ENCODE measurements at regions not wholly inside any gene's neighbourhood (a gene's known extent, or its start where the extent isn't known, plus 50 kb on each side); places are given as distances from the start of the nearest gene placed in this dataset.

GRCh38 chr20:10863337-10864060 lies 189.7 kb upstream of the JAG1 start:
- DNase-seq (ENCODE audit: low read depth in 2 of 2) = no peak

DNA sequence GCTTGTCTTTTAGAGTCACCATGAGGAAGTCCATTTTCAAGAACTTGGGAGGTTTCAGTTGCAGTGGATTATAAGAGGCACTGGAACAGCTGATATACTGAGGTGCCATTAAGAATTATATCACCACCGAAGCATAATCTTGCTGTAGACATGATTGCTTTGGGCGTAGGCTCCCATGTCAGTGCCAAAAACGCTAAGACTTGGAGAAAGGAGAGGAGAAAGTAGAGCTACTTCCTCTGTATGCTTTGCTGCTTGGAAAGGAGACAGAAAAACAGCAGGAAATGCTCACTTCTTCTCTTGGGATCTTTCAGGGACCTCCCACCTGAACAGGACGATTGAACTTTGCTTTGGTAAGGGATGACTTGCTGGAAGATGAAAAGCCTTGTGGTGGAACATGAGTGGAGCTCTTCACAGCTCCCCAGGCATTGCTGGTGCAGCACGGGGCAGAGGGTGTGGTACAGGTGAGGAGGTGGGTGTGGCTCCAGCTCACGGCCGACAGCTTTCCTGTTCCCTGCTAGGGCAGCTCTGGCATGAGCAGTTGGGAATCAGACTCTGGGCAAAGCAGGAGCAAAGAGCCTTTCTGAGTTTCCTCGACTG lies 190.4 kb upstream of the JAG1 start:
- no peak for DNase-seq (ENCODE audit: low read depth in 2 of 2)

DNA sequence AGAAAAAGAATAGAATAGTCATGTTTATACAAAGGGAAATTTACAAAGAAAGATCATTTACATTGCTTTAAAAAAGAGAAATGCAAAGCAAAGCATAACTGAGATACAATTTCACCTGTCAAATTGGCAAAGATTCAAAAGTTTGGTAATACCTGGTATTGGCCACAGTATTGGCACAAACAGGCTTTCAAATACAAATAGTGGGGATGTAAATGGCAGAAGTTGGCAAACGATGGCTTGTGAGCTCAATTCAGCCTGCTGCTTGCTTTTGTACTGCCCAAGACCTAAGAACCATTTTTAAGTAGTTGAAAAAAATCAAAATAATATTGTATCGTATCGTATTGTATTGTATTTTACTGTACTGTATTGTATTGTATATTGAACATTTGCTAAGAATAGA lies 194.5 kb upstream of the JAG1 start:
- no peak for DNase-seq (ENCODE audit: low read depth in 2 of 2)

- no peak for DNase-seq (ENCODE audit: low read depth in 2 of 2)
These were observed 199.2 kb upstream of the JAG1 start for GRCh38 chr20:10873026-10873425.

- DNase-seq (ENCODE audit: low read depth in 2 of 2) = no peak
These were observed 201.9 kb upstream of the JAG1 start for GRCh38 chr20:10875653-10876052.

DNA sequence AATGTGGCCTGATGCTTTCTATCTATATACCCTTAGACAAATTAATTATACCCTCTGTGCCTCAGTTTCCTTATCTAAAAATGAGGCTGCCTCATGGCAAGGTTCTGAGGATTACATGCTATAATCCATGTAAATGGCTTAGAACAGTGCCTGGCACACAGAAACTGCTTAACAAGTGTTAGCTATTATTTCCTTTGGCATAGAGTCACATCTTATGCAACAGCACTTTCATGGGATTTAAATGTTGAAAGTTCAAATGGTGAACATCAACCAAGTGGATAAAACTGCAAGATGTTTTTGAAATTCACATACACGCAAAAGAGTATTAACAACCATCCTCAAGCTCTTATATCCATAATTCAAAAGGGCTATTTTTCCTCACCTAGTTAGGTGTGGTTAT lies 202.8 kb upstream of the JAG1 start:
- DNase-seq (ENCODE audit: low read depth in 2 of 2) = no peak

DNA sequence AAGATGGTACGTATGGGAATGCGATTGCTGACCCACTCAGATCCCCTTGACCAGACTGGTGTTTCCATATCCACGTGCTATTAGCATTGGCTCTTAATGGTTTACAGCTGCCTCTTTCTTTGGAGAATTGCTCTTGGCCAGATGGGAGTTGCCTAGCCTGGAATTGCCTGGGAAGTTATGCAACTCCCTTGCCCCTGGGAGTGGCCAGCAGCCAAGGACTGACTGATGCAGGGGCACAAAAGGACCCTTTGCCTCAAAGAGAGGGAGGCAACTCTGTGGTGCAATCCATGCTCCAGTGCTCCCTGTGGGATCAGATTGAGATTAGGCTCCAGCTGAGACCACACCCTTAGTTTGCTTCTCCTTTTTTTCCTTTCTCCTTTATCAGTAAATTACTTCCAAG lies 203.5 kb upstream of the JAG1 start:
- no peak for DNase-seq (ENCODE audit: low read depth in 2 of 2)

- DNase-seq (ENCODE audit: low read depth in 2 of 2) = no peak
These were observed 209.4 kb upstream of the JAG1 start for GRCh38 chr20:10883166-10883565.

GRCh38 chr20:10893321-10893720 lies 219.5 kb upstream of the JAG1 start:
- no peak for DNase-seq (ENCODE audit: low read depth in 2 of 2)

DNA sequence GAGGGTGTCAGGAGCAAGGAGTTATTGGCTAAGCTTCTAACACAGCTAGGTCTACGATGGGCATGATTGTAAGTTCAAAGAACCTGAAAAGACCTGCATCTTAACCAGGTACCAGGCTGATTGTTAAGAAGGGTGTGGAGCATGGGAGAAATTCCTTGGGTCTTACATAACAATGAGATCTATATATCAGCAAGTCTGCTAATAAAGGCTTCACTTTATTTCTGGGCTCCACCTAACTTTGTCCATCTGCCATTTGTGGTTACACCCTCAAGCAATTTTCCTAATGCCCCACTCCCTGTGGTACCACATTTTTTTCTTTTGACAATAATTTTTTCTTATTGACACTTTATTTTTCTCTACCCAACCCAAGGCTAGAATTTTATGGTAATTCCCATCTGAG lies 223.5 kb upstream of the JAG1 start:
- no peak for DNase-seq (ENCODE audit: low read depth in 2 of 2)

DNA sequence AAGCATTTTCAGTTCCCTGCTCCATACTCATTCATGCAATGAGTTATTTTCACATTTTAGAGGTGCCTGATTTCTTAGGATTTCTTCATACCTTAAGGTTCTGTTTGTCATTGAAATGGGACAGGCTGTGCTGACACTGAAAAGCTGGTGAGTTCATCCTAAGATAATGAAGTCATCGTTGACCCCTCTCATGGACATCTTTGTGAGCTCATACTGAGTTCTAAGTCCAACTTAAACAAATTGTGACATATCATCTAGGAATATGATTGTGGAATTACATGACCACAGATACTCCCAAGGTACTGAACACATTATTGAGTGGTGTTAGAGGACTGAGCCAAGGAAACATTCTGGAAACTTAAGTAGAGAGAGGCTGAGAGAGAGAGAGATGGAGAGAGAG lies 224.8 kb upstream of the JAG1 start:
- DNase-seq (ENCODE audit: low read depth in 2 of 2) = no peak

GRCh38 chr20:10902174-10902573 lies 228.4 kb upstream of the JAG1 start:
- no peak for DNase-seq (ENCODE audit: low read depth in 2 of 2)

- DNase-seq (ENCODE audit: low read depth in 2 of 2) = no peak
These were observed 228.9 kb upstream of the JAG1 start for GRCh38 chr20:10902576-10903282.

GRCh38 chr20:10906834-10907233 lies 233.0 kb upstream of the JAG1 start:
- DNase-seq (ENCODE audit: low read depth in 2 of 2) = no peak

GRCh38 chr20:10909803-10910202 lies 236.0 kb upstream of the JAG1 start:
- no peak for DNase-seq (ENCODE audit: low read depth in 2 of 2)

- DNase-seq (ENCODE audit: low read depth in 2 of 2) = no peak
These were observed 236.9 kb upstream of the JAG1 start for GRCh38 chr20:10910535-10911178.

- no peak for DNase-seq (ENCODE audit: low read depth in 2 of 2)
These were observed 237.5 kb upstream of the JAG1 start for GRCh38 chr20:10911298-10911697.

DNA sequence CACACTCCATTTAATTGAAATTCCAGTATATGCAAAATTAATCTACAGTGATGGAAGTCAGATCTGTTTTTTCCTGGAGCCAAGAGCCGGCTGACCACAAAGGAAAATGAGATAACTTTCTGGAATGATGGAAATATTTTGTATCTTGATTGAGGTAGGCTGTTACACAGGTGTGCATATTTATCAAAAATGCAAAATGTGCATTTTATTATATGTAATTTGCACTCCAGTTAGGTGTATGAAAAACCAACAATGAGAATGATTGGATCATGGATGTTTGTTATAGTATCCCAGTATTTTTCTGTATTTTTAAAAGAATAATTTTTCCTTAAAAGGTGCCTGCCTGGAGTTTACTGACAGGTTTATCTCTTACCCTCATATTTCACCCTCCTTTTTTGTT lies 242.0 kb upstream of the JAG1 start:
- no peak for DNase-seq (ENCODE audit: low read depth in 2 of 2)

GRCh38 chr20:10916312-10916711 lies 242.5 kb upstream of the JAG1 start:
- DNase-seq (ENCODE audit: low read depth in 2 of 2) = no peak

DNA sequence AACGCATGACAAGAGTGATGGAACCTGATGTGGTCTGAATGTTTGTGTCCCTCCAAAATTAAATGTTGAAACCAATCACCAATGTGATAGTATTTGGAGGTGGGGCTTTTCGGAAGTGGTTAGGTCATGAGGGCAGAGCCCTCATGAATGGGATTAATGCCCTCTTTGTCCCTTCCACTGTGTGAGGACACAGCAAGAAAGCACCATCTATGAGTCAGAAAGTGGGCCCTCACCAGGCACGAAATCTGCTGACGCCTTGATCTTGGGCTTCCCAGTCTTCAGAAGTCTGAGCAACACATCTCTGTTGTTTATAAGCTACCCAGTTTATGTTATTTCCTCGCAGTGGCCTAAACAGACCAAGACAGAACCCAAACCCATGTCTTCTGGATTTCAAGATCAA lies 244.0 kb upstream of the JAG1 start:
- DNase-seq (ENCODE audit: low read depth in 2 of 2) = no peak

- no peak for DNase-seq (ENCODE audit: low read depth in 2 of 2)
These were observed 245.8 kb upstream of the JAG1 start for GRCh38 chr20:10919396-10920140.

DNA sequence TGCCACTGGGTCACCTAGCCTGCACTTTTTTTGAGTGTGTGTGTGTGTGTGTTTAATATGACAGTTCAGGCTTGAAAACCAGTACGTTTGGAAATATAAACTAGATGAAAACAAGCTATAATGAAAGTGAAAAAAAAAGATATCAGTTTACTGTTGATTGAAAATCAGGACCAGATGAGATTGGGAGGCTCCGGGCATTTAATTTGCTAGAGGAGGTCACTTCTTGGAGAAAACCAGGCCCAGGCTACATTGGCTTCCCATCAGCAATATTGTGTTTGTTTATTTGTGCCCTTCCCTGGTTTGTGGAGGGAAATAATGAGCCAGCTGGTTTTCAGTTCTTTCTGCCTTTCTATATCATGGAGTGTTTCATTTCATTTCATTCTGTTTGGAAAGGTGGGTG lies 246.6 kb upstream of the JAG1 start:
- DNase-seq (ENCODE audit: low read depth in 2 of 2) = no peak

Measured in stimulated activated CD4-positive, alpha-beta T cell treated with anti-CD3 and anti-CD28 coated beads, Interleukin-15, amount 100 ng/mL, for 48 hours (primary cell).